Activated CD8-positive, alpha-beta T cell treated with anti-CD3 and anti-CD28 coated beads, Interleukin-2, amount 10 ng/mL, durations not matched to agents 7 days and 5 days (primary cell): ENCODE measurements at regions not wholly inside any gene's neighbourhood (a gene's known extent, or its start where the extent isn't known, plus 50 kb on each side); places are given as distances from the start of the nearest gene placed in this dataset.
"Not testable (repeated sequence)": the region's sequence is repeated elsewhere in the genome, so short reads cannot be mapped to it uniquely, and the experiment has no call there.

ENCODE experiments used
- ATAC-seq: fragments of 150-1000 bp; cut with Tn5 transposase; one replicate; pipeline ENCODE4 v1.10.0; 2021; ENCODE audit warnings: moderate library complexity
- CTCF ChIA-PET: fragments of 350-600 bp; sonication (Branson Sonifier 250); formaldehyde crosslinking; loops from one replicate; lab custom pipeline; 2021; ENCODE audit warnings: antibody characterized with exemption; lab: Charles Lee
- POLR2A ChIA-PET: fragments of 350-600 bp; sonication (Branson Sonifier 250); formaldehyde crosslinking; loops from one replicate; lab custom pipeline; 2021; ENCODE audit warnings: antibody characterized with exemption; lab: Charles Lee
- DNase-seq: peaks from one replicate; pipeline ENCODE4 v3.0.0-alpha.2; 2020
- H3K27ac Mint-ChIP-seq: one replicate; pipeline ENCODE4 v1.8.0; 2021; ENCODE audit warnings: mild to moderate bottlenecking, mixed read lengths
- H3K27me3 Mint-ChIP-seq: one replicate; pipeline ENCODE4 v1.8.0; 2021; ENCODE audit warnings: low read depth, mixed read lengths
- H3K36me3 Mint-ChIP-seq: one replicate; pipeline ENCODE4 v1.8.0; 2021; ENCODE audit warnings: low read depth, mixed read lengths
- H3K4me1 Mint-ChIP-seq: one replicate; pipeline ENCODE4 v1.8.0; 2021; ENCODE audit warnings: low read depth, mixed read lengths
- H3K4me3 Mint-ChIP-seq: one replicate; pipeline ENCODE4 v1.8.0; 2021; ENCODE audit warnings: mild to moderate bottlenecking, mixed read lengths
- H3K9me3 Mint-ChIP-seq: one replicate; pipeline ENCODE4 v1.8.0; 2022; ENCODE audit warnings: mixed read lengths; ENCODE audit not compliant: insufficient read depth

DNA sequence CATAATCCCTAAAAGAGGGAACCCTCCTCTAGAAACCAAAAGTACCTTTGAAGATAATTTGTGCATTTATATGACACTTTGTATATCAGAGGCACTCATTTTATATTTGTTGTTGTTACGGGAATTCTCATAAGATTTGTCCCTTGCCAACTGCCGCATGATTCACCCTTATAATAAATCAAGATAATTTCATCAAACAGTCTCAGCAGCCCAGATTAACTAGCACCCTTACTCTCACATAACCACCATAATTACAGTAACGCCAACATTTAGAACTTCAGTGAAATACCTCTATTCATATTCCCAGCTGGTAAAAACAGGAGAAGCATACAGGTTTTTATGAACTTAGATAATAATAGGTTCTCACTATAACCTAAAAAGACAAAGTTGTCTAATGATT lies 271.9 kb downstream of the LRRC3B start:
- no peak for ATAC-seq
- Mint-ChIP-seq H3K27ac (no peak overlapping the region), H3K4me3 (no peak overlapping the region), H3K4me1 (no peaks in the 10 kb centered on the region), H3K36me3 (no peaks in the 10 kb centered on the region), H3K27me3 (no peaks in the 10 kb centered on the region), H3K9me3 (no peaks in the 10 kb centered on the region)
- ChIA-PET CTCF (no interaction called here), POLR2A (no interaction called here)
- DNase-seq: no peak

DNA sequence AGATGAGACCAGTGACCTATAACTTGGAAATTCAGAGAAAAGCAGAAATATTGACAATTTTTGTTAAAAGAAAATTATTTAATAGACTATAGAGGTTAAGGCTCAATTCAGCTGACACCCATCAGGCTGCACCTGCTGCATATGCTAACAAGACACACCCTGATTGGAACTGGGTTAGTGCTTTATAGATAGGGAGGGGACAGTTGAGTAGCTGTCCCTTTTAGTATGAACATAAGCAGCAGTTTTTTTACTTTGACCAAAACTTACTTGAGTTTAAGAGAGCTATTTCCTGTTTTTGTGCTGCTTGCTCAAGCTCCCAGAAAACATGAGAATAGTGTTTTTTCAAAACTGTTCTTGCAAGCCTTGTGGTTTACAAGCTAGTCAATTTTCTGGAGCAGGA lies 292.6 kb downstream of the LRRC3B start:
- no peak overlapping the region for H3K4me3 Mint-ChIP-seq
- peaks cover 7% of the 10 kb centered on the region for H3K9me3 Mint-ChIP-seq
- no peaks in the 10 kb centered on the region for H3K27me3 Mint-ChIP-seq
- ChIA-PET CTCF (no interaction called here), POLR2A (no interaction called here)
- H3K27ac Mint-ChIP-seq: no peak overlapping the region
- H3K36me3 Mint-ChIP-seq: no peaks in the 10 kb centered on the region
- DNase-seq: no peak
- no peaks in the 10 kb centered on the region for H3K4me1 Mint-ChIP-seq
- ATAC-seq: no peak

DNA sequence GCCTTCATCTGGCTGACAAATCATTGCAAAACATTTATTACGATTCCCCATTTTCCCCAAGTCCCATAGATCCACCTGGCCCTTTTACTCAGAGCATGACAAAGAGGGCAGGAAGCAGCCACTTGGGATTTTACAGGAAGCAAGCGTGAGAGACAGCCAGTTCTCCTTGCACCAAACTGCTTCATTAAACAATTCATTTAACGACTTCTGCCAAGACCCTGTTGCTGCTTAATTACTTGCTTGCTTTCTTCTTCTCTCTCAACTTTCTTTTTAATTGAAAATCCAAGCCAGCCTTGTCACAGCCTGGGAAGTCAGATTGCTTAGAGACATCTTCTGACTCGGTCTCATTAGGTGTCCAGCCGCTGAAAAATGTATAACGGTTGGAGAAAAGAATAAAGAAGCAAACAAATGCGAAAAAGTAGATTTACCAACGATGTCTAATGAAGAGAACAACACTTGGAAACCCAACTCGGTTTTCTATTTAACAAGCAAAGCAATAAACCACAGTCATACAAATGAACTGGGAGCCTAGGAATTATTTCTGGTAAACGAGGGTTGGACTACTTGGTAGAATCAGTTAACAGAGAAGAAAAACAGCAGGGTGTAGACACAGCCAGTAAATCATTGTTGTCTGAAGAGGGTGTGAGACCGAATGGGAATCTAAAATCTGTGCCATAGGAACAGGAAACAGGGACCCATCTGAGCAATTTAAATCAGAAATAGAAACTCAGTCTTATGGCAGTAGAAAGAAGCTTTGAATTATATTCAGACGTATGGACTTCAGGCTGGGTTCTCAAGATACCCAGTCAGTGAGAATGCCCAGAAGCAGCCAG lies 298.3 kb downstream of the LRRC3B start:
- CTCF ChIA-PET: no interaction called here
- Mint-ChIP-seq H3K4me3 (no peak overlapping the region), H3K36me3 (no peaks in the 10 kb centered on the region), H3K9me3 (peaks cover 6% of the 10 kb centered on the region), H3K27me3 (no peaks in the 10 kb centered on the region), H3K4me1 (no peaks in the 10 kb centered on the region), H3K27ac (no peak overlapping the region)
- POLR2A ChIA-PET: no interaction called here
- ATAC-seq: no peak
- DNase-seq: no peak

DNA sequence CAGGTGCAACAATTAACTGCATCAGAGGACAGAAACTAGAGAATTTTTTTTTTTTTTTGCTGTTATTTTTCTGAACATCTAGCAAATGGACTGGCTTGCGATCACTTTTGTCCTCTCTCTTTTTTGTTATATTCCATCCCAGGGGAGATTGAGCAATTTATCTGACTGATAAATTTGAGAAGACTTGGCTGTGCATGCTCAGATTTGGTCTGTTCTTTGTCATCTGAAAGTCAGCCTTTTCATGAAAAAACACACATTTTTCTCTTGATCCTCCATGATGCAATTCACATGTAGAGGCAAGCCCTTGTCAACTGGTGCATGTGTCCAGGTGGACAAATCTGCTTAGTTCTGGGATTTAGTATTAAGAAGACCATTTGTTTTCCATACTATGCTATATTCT lies 309.3 kb downstream of the LRRC3B start:
- Mint-ChIP-seq H3K36me3 (no peaks in the 10 kb centered on the region), H3K4me1 (no peaks in the 10 kb centered on the region), H3K27me3 (no peaks in the 10 kb centered on the region), H3K4me3 (no peak overlapping the region), H3K27ac (no peak overlapping the region), H3K9me3 (peaks cover 9% of the 10 kb centered on the region)
- ChIA-PET CTCF (no interaction called here), POLR2A (no interaction called here)
- no peak for ATAC-seq
- no peak for DNase-seq

- ATAC-seq (no peak), DNase-seq (no peak)
- CTCF ChIA-PET: no interaction called here
- no peaks in the 10 kb centered on the region for H3K4me1 Mint-ChIP-seq
- no peaks in the 10 kb centered on the region for H3K27me3 Mint-ChIP-seq
- POLR2A ChIA-PET: no interaction called here
- H3K4me3 Mint-ChIP-seq: no peak overlapping the region
- peaks cover 9% of the 10 kb centered on the region for H3K9me3 Mint-ChIP-seq
- no peaks in the 10 kb centered on the region for H3K36me3 Mint-ChIP-seq
- H3K27ac Mint-ChIP-seq: no peak overlapping the region
These were observed 310.2 kb downstream of the LRRC3B start for GRCh38 chr3:26932752-26933151.

DNA sequence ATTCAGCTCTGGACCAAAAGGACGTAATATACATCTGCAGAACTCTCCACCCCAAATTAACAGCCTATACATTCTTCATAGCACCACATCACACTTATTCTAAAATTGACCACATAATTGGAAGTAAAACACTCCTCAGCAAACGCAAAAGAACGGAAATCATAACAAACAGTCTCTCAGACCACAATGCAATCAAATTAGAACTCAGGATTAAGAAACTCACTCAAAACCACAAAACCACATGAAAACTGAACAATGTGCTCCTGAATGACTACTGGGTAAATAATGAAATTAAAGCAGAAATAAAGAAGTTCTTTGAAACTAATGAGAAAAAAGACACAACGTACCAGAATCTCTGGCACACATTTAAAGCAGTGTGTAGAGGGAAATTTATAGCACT lies 322.9 kb downstream of the LRRC3B start:
- POLR2A ChIA-PET, H3K27me3 Mint-ChIP-seq, ATAC-seq, H3K36me3 Mint-ChIP-seq, H3K4me3 Mint-ChIP-seq, H3K4me1 Mint-ChIP-seq, CTCF ChIA-PET, H3K27ac Mint-ChIP-seq, DNase-seq: not testable (repeated sequence)
- peaks cover 17% of the 10 kb centered on the region for H3K9me3 Mint-ChIP-seq

GRCh38 chr3:26960382-26960781 lies 337.8 kb downstream of the LRRC3B start:
- POLR2A ChIA-PET: no interaction called here
- no peak overlapping the region for H3K4me3 Mint-ChIP-seq
- no peaks in the 10 kb centered on the region for H3K27me3 Mint-ChIP-seq
- no peaks in the 10 kb centered on the region for H3K36me3 Mint-ChIP-seq
- no peaks in the 10 kb centered on the region for H3K4me1 Mint-ChIP-seq
- no peak overlapping the region for H3K27ac Mint-ChIP-seq
- DNase-seq: no peak
- no peak for ATAC-seq
- H3K9me3 Mint-ChIP-seq: no peaks in the 10 kb centered on the region
- CTCF ChIA-PET: no interaction called here

DNA sequence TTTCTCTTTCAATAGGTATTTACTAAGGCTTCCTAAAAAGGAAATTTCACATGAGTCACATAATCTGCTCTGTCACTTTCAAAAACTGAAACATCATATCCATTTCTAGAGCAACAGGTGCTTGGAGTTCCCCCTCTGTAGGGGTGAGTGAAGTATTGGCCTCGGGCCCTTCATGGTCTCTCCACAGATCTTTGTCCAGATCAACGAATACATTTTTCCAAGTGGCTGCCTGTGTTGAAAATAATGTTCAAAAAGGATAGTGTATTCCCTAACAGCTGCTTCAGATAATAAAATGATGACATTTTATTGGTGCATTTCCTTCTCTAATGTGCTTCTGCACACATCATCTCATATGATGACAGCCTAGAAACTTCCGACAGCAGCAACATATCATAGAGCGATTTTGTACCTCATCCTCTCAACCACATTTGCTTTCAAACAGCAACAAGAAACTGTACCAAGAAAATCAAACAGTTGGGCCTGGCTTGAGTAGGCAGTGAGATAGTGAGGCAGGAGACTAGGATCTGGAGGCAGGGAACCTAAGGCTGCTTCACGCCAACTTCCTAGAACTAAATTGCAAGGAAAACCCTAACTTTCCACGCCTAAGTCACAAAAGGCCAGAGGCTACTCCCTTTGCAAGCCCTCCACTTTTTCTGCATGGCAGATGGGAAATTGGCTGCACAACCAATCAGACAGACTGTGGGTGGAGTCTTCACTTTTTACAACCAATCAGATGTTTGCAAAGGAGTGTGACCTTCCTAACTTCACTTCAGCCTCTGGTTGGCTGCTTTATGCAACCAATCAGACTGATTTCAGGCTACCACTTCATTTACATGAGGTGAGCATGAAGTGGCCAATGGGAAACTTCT lies 340.2 kb downstream of the LRRC3B start:
- ATAC-seq (no peak), DNase-seq (no peak)
- Mint-ChIP-seq H3K4me3 (no peak overlapping the region), H3K4me1 (no peaks in the 10 kb centered on the region), H3K9me3 (no peaks in the 10 kb centered on the region), H3K36me3 (no peaks in the 10 kb centered on the region), H3K27me3 (no peaks in the 10 kb centered on the region), H3K27ac (no peak overlapping the region)
- ChIA-PET POLR2A (no interaction called here), CTCF (no interaction called here)

DNA sequence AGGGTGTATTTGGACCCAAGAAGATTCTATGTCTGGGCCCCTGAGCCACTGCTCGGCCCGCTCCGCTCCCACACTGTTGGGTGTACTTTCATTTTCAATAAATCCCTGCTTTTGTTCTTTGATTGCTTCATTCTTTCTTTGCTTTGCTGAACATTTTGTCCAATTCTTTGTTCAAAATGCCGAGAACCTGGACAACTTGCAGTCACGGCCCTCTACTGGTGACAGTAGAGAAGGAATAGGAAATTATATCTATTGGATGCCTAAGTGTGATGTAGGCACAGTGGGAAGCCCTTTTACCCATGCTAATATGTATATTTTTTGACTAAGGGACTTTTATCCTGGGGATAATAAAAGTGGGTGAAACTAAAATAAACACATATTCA lies 340.8 kb downstream of the LRRC3B start:
- H3K27ac Mint-ChIP-seq: no peak overlapping the region
- POLR2A ChIA-PET: no interaction called here
- DNase-seq (no peak), ATAC-seq (no peak)
- H3K4me3 Mint-ChIP-seq: no peak overlapping the region
- H3K4me1 Mint-ChIP-seq: no peaks in the 10 kb centered on the region
- CTCF ChIA-PET: no interaction called here
- H3K9me3 Mint-ChIP-seq: no peaks in the 10 kb centered on the region
- H3K36me3 Mint-ChIP-seq: no peaks in the 10 kb centered on the region
- H3K27me3 Mint-ChIP-seq: no peaks in the 10 kb centered on the region

DNA sequence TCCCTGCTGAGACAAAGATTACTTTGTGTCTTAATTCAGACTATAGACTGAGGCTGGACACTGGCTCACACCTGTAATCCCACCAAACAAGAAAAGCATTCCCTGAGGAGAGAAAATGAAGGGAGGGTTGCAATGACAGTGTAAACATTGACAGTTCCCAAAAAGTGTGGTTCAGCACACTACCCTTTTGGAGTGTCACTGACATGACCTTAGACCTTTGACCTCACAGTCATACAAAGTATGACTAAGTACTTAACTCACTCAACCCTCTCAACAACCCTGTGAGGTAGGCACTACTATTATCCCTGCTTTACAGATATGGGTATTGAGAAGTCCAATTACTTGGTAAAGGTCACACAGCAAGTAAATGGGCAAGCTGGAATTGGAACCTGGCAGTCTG lies 341.7 kb downstream of the LRRC3B start:
- DNase-seq: no peak
- Mint-ChIP-seq H3K9me3 (no peaks in the 10 kb centered on the region), H3K27me3 (no peaks in the 10 kb centered on the region), H3K27ac (no peak overlapping the region), H3K36me3 (no peaks in the 10 kb centered on the region), H3K4me3 (no peak overlapping the region), H3K4me1 (no peaks in the 10 kb centered on the region)
- POLR2A ChIA-PET: no interaction called here
- CTCF ChIA-PET: no interaction called here
- ATAC-seq: no peak

- H3K9me3 Mint-ChIP-seq: no peaks in the 10 kb centered on the region
- ChIA-PET CTCF (no interaction called here), POLR2A (no interaction called here)
- H3K27me3 Mint-ChIP-seq: no peaks in the 10 kb centered on the region
- no peak overlapping the region for H3K27ac Mint-ChIP-seq
- no peak overlapping the region for H3K4me3 Mint-ChIP-seq
- H3K4me1 Mint-ChIP-seq: no peaks in the 10 kb centered on the region
- ATAC-seq (no peak), DNase-seq (no peak)
- H3K36me3 Mint-ChIP-seq: no peaks in the 10 kb centered on the region
These were observed 342.3 kb downstream of the LRRC3B start for GRCh38 chr3:26964836-26965235.

DNA sequence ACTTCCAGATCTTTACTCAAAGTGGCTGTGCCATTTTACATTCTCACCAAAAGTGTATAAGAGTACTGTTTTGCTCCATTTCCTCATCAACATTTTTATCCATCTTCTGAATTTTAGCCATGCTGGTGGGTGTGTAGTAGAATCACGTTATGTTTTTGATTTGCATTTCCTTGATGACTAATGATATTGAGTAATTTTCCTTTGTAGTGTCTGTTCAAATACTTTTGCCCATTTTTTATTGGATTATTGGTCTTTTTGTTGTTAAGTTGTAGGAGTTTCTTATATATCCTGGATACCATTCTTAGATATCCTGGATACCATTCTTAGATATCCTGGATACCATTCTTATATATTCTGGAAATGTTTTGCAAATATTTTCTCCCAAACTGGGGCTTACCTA lies 344.9 kb downstream of the LRRC3B start:
- CTCF ChIA-PET: no interaction called here
- H3K36me3 Mint-ChIP-seq: no peaks in the 10 kb centered on the region
- H3K27ac Mint-ChIP-seq: no peak overlapping the region
- H3K4me3 Mint-ChIP-seq: no peak overlapping the region
- DNase-seq (no peak), ATAC-seq (no peak)
- no peaks in the 10 kb centered on the region for H3K4me1 Mint-ChIP-seq
- H3K27me3 Mint-ChIP-seq: no peaks in the 10 kb centered on the region
- POLR2A ChIA-PET: no interaction called here
- no peaks in the 10 kb centered on the region for H3K9me3 Mint-ChIP-seq
